ENCODE measurements at regions not wholly inside any gene's neighbourhood (a gene's known extent, or its start where the extent isn't known, plus 50 kb on each side); places are given as distances from the start of the nearest gene placed in this dataset.
A peak's percentile ranks its signal among the peaks of the same experiment; 100 is the strongest.
"Not testable (repeated sequence)": the region's sequence is repeated elsewhere in the genome, so short reads cannot be mapped to it uniquely, and the experiment has no call there.

DNA sequence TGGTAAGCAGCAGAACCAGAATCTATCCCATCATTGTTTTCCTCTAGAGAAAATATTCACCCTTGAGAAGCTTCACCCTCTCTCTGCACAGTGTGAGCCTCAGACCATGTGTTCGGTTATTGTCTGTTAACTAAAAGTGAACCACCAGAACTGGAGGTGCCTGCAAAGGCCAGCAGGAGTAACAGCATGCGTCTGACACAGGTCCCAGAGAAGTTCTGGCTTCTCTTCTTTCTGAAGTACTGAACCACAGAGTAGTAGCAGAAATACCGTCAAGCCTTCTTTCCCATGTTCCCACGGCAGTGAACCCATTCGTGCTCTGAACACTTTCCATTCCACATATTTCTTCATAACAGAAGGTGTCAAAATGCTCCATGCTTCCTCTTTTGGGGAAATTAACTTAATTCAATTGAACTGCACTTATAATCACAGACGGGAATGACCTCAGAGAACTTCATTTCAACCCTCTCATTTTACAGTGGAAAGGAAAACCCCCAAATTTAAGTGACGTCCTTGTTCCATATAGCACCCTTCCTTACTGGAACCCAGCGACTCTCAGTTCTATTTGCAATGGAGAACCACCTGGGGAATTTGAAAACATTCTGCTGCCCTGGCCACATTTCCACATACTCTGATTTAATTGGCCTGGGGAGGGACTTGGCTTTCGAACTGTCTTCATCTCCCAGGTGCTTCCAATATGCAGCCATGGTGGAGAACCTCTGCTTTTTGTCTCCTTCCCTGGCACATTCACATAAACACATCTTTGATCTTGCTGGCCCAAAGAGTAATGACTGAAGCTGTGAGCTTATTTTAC, 519.1 kb downstream of the RNF144A start:
- no peak for DNase-seq

GRCh38 chr2:7437141-7437540, 519.9 kb downstream of the RNF144A start:
- no peak for DNase-seq

GRCh38 chr2:7437716-7438632, 520.8 kb downstream of the RNF144A start:
- peak; percentile 60 for DNase-seq

DNA sequence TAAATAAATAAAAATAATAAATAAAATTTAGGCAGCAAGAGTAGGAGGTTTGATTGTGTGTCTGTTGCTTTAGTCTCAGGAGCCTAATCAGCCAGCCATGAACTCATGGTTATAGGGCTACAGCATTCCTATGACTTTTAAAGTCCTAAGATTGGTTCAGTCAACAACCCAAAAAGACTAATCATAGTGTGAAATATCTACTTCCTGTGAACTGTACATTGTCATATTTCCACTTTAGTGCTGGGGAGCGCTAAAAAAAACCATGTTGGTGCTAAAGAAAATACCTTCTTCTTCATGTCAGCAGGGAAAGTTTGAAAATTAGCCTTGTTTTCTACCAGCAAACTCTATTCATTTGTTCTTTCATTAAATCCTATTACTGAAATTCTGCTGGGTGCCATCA, 521.6 kb downstream of the RNF144A start:
- no peak for DNase-seq

DNA sequence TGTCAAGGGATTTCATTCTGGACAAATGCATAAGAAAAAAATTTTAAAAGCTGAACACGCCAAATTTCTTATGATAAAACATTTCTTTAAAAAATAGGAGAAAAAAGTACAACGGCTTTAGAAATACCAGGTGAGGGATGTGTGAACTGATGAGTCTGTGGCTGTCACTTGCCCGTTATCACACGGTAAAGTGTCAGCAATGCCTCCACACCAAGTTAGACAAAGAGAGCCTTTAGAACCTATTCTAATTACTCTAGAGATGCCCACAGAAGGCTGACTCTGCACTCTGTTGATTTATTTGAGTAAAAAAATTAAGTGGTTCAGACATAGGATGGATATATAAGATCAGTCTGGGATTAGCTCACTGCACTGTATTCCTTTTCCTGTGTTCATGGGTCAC, 523.8 kb downstream of the RNF144A start:
- DNase-seq, result no peak

GRCh38 chr2:7441841-7442240, 524.6 kb downstream of the RNF144A start:
- not testable (repeated sequence) for DNase-seq

DNA sequence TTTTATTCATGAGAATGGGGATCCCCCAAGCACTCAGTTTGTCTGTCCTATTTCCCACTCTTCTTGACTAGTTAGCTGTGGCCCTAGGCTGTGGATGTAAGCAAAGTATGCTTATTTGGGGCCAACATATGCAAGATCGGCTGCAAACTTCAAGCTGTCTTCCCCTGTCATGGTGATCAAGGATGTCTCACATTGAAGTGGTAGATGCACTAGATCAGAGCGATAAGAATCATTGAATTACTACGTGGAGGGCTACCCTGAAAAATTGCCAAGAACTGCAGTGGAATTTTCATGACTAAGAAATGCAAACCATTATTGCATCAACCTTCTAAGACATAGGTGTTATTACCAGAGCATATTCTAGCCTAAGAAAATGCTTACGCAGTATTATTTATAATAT, 527.4 kb downstream of the RNF144A start:
- no peak for DNase-seq

- no peak for DNase-seq
These were observed 531.5 kb downstream of the RNF144A start for GRCh38 chr2:7448578-7449264.

DNA sequence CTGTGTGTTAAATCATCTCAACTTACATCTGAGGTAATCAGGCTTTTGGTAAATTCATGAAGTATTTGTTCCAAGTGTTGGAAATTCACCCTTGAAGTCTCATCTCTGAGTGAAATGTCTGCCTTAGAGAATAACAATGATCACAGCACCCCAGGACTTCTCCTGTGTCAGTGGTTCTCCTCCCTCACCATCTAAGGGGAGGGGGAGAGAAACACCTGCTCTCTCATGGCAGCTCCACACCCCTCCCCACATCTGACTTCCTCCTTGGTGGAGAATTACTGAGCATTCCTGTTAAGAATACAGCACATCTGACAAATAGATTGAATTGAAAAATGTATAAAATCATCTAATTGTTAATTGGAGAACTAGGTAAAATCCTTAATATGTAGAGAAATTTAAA, 532.1 kb downstream of the RNF144A start:
- no peak for DNase-seq

DNA sequence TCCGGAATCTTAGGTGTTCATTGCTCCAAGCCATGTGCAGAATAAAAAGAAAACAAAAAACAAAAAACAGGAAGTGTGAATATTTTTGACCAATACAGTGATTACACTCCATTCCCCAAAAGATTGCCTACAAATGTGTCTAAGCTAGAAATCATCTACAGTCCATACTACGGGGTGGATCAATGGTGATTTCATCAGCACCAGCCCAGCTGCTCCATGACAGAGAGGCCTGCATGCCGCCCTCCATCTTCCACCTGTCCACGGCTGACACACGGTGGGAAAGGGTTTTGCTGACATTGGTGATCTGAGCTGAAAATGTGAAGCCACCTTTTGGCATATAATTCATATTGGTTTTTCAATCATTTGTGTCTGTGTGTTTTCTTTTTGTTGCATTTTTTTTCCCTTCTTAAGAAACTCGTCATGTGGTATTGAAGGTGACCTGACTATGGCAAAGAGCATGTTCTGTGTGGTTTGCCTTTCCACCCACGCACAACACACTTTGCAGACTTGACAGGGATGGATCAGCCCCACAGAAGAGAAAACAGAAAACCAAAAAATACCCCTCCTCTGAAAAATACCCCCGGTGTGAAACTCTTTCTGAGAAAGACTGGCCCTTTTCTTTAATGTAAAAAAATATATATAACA, 533.1 kb downstream of the RNF144A start:
- peak; percentile 80 for DNase-seq

DNA sequence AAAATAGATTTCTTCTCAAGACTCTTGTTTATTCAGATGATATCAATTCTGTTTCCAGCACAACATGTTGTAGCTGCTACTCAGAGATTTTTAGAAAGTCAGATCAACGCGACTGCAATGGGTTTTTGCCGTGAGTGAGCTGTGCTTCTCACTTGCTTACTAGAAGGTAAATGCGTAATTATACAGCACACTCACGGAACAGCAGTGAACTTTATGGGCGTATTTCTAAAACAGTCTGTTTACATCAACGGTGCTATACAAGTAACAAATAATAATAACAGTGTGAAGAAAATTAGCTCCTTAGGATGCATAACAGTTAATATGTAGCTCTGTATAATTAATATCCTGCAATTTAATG, 533.6 kb downstream of the RNF144A start:
- DNase-seq, result peak; percentile 52

GRCh38 chr2:7452110-7452876, 535.1 kb downstream of the RNF144A start:
- DNase-seq, result no peak

- no peak for DNase-seq
These were observed 537.4 kb downstream of the RNF144A start for GRCh38 chr2:7454592-7454991.

GRCh38 chr2:7456762-7457161, 539.5 kb downstream of the RNF144A start:
- DNase-seq, result no peak

DNA sequence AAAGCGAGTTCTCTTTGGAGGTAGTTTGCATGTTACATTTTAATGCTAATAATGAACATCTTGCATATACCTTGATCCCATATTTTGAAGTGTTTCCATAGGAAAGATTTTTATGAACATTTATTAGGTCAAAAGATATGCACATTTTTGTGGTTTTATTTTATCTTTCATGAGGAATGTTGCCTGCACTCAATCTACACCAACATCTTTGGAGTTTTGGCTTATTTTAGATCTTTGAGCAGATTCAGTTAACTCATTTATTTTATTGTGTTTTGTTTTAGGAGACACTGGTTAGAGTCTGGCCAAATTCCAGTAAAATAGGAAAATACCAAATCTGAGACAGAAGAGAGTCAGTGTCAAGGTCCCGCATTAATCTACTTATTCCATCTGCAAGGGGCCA, 540.9 kb downstream of the RNF144A start:
- no peak for DNase-seq

GRCh38 chr2:7467782-7468447, 550.7 kb downstream of the RNF144A start:
- peak; percentile 64 for DNase-seq

- DNase-seq, result no peak
These were observed 551.2 kb downstream of the RNF144A start for GRCh38 chr2:7468448-7468828.

DNA sequence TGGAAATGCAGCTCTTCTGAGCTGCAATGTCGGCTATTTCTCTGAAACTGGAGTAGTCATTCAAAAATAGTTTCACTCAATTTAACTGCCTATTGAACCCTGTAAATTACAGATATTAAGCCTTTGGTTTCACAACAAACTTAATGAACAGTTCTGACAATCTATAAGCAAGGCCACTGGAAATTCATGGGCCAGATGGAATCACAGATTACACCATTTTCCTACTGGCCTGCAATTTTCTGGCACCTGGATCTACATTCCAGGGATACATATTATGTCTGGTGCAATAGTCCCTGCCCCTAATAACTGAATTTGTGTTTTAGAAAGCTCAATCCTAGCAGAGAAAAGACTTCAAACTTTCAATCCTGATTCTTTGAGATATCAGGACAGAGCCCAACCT, 551.7 kb downstream of the RNF144A start:
- DNase-seq, result no peak

GRCh38 chr2:7471185-7471584, 554.0 kb downstream of the RNF144A start:
- DNase-seq, result no peak

DNA sequence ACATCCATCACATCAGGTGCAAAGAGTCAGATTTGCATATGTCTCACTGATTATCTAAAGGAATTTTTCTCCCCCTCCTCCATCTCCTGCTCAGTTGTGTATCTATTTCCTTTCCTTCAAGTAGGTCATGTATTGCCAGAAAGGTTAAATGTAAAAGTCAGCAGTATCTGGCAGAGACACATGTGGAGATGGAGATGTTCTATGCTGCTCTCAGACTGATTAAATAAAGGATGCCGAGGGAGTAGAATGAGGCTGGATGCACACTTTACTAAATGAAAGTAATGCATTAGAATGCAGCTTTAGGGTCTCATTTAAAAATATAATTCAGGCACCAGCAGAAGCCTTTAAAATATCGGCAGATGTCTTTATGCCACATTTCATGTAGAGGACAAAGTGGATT, 555.3 kb downstream of the RNF144A start:
- no peak for DNase-seq

- no peak for DNase-seq
These were observed 556.0 kb downstream of the RNF144A start for GRCh38 chr2:7473135-7473771.
